MM.1S (cell line): ENCODE measurements at regions not wholly inside any gene's neighbourhood (a gene's known extent, or its start where the extent isn't known, plus 50 kb on each side); places are given as distances from the start of the nearest gene placed in this dataset.

Source experiments
- DNase-seq: peaks from one replicate; pipeline ENCODE4 v3.0.0-alpha.2; 2015
- H2AFZ ChIP-seq: fragments of 300-600 bp; sonication (generic); 2 replicates; pipeline ENCODE4 v1.6.0; 2016; ENCODE audit warnings: antibody characterized with exemption, low read length
- H3F3A ChIP-seq: fragments of 300-600 bp; sonication (generic); 2 replicates; pipeline ENCODE4 v1.6.1; 2016; ENCODE audit warnings: mild to moderate bottlenecking, antibody characterized with exemption, low read length, moderate library complexity, mixed read lengths; ENCODE audit not compliant: insufficient read depth
- H3K27ac ChIP-seq: fragments of 300-600 bp; sonication (generic); 2 replicates; pipeline ENCODE4 v1.5.1; 2016; ENCODE audit warnings: mild to moderate bottlenecking, low read length
- H3K27me3 ChIP-seq: fragments of 300-600 bp; sonication (generic); replicated peaks from 2 replicates; pipeline ENCODE4 v1.6.0; 2016; ENCODE audit warnings: low read length; ENCODE audit not compliant: insufficient read depth
- H3K36me3 ChIP-seq: fragments of 300-600 bp; sonication (generic); replicated peaks from 2 replicates; pipeline ENCODE4 v1.6.1; 2016; ENCODE audit warnings: mild to moderate bottlenecking, low read length, mixed read lengths; ENCODE audit not compliant: insufficient read depth
- H3K4me1 ChIP-seq: fragments of 300-600 bp; sonication (generic); 2 replicates; pipeline ENCODE4 v1.6.1; 2016; ENCODE audit warnings: low read length, mixed read lengths
- H3K4me2 ChIP-seq: fragments of 300-600 bp; sonication (generic); 2 replicates; pipeline ENCODE4 v1.6.0; 2016; ENCODE audit warnings: low read depth, low read length
- H3K4me3 ChIP-seq: fragments of 300-600 bp; sonication (generic); 2 replicates; pipeline ENCODE4 v1.5.1; 2016; ENCODE audit warnings: low read length, mixed read lengths
- H3K79me2 ChIP-seq: fragments of 300-600 bp; sonication (generic); 2 replicates; pipeline ENCODE4 v1.6.1; 2016; ENCODE audit warnings: mixed run types, low read length, mixed read lengths
- H3K9ac ChIP-seq: fragments of 300-600 bp; sonication (generic); 2 replicates; pipeline ENCODE4 v1.6.1; 2016; ENCODE audit warnings: low read length, mixed read lengths
- H3K9me2 ChIP-seq: fragments of 300-600 bp; sonication (generic); replicated peaks from 2 replicates; pipeline ENCODE4 v1.6.1; 2016; ENCODE audit warnings: mild to moderate bottlenecking, low read length, mixed read lengths; ENCODE audit not compliant: insufficient read depth
- H3K9me3 ChIP-seq: fragments of 300-600 bp; sonication (generic); replicated peaks from 2 replicates; pipeline ENCODE4 v1.6.1; 2016; ENCODE audit warnings: mild to moderate bottlenecking, low read length, mixed read lengths; ENCODE audit not compliant: insufficient read depth
- H4K20me1 ChIP-seq: fragments of 300-600 bp; sonication (generic); 2 replicates; pipeline ENCODE4 v1.6.1; 2016; ENCODE audit warnings: mild to moderate bottlenecking, low read length, moderate library complexity, mixed read lengths; ENCODE audit not compliant: insufficient read depth
- CTCF ChIP-seq: fragments of 300-600 bp; sonication (generic); IDR thresholded peaks from 2 replicates; pipeline ENCODE4 v1.5.1; 2016; ENCODE audit warnings: antibody characterized with exemption, low read length, mixed read lengths
- EZH2 ChIP-seq: fragments of 300-600 bp; sonication (generic); optimal IDR thresholded peaks from 2 replicates; pipeline ENCODE3; 2017; ENCODE audit warnings: low read depth, mild to moderate bottlenecking, antibody characterized with exemption, low read length, mixed read lengths
- EZH2phosphoT487 ChIP-seq: fragments of 300-600 bp; sonication (generic); IDR thresholded peaks from 2 replicates; pipeline ENCODE4 v1.6.1; 2018; ENCODE audit warnings: antibody characterized with exemption, low read length

- no peak overlapping the region for H3K27ac ChIP-seq
- no peak overlapping the region for H3K4me2 ChIP-seq
- no peak overlapping the region for H2AFZ ChIP-seq
- H3K79me2 ChIP-seq = no peaks in the 10 kb centered on the region
- no peak for TF ChIP-seq EZH2
- TF ChIP-seq CTCF = no peak
- no peak for TF ChIP-seq EZH2phosphoT487
- H3K4me1 ChIP-seq = no peaks in the 10 kb centered on the region
- H3K27me3 ChIP-seq = no peaks in the 10 kb centered on the region
- no peaks in the 10 kb centered on the region for H3F3A ChIP-seq
- H4K20me1 ChIP-seq = no peaks in the 10 kb centered on the region
- no peaks in the 10 kb centered on the region for H3K9me2 ChIP-seq
- no peaks in the 10 kb centered on the region for H3K9me3 ChIP-seq
- H3K4me3 ChIP-seq = no peak overlapping the region
- no peaks in the 10 kb centered on the region for H3K36me3 ChIP-seq
- no peak for DNase-seq
- H3K9ac ChIP-seq = no peak overlapping the region
Measured at GRCh38 chr2:205860885-205861284, 178.6 kb downstream of the NRP2 start.

GRCh38 chr2:205860181-205860580 is 177.9 kb downstream of the NRP2 start:
- DNase-seq = no peak
- Histone ChIP-seq H3F3A (no peaks in the 10 kb centered on the region), H3K4me1 (no peaks in the 10 kb centered on the region), H3K79me2 (no peaks in the 10 kb centered on the region), H3K27ac (no peak overlapping the region), H3K36me3 (no peaks in the 10 kb centered on the region), H3K27me3 (no peaks in the 10 kb centered on the region), H3K4me2 (no peak overlapping the region), H3K9me3 (no peaks in the 10 kb centered on the region), H3K9me2 (no peaks in the 10 kb centered on the region), H3K4me3 (no peak overlapping the region), H3K9ac (no peak overlapping the region), H2AFZ (no peak overlapping the region), H4K20me1 (no peaks in the 10 kb centered on the region)
- TF ChIP-seq EZH2 (no peak), CTCF (no peak), EZH2phosphoT487 (no peak)

- no peaks in the 10 kb centered on the region for H3K4me1 ChIP-seq
- no peaks in the 10 kb centered on the region for H3K79me2 ChIP-seq
- no peaks in the 10 kb centered on the region for H3K9me2 ChIP-seq
- no peak overlapping the region for H3K9ac ChIP-seq
- H3K4me2 ChIP-seq = no peak overlapping the region
- H3K9me3 ChIP-seq = no peaks in the 10 kb centered on the region
- H3K27me3 ChIP-seq = no peaks in the 10 kb centered on the region
- no peak overlapping the region for H2AFZ ChIP-seq
- H3K27ac ChIP-seq = no peak overlapping the region
- no peak for TF ChIP-seq EZH2
- TF ChIP-seq EZH2phosphoT487 = no peak
- no peak for TF ChIP-seq CTCF
- DNase-seq = no peak
- no peaks in the 10 kb centered on the region for H4K20me1 ChIP-seq
- no peaks in the 10 kb centered on the region for H3F3A ChIP-seq
- no peaks in the 10 kb centered on the region for H3K36me3 ChIP-seq
- no peak overlapping the region for H3K4me3 ChIP-seq
Measured at GRCh38 chr2:205858881-205859441, 176.7 kb downstream of the NRP2 start.
